GM19351 (cell line): ENCODE measurements at regions not wholly inside any gene's neighbourhood (a gene's known extent, or its start where the extent isn't known, plus 50 kb on each side); places are given as distances from the start of the nearest gene placed in this dataset.
"Not testable (repeated sequence)": the region's sequence is repeated elsewhere in the genome, so short reads cannot be mapped to it uniquely, and the experiment has no call there.

Experiments used
- ATAC-seq: cut with Tn5 transposase; IDR thresholded peaks from one replicate; pipeline ENCODE4 v1.9.1; 2021; ENCODE audit warnings: mild to moderate bottlenecking, moderate library complexity; ENCODE audit not compliant: unreplicated experiment

- no peak for ATAC-seq
Measured at GRCh38 chr17:27200476-27200875, 93.4 kb upstream of the WSB1 start.

- ATAC-seq: no peak
Measured at GRCh38 chr17:27203241-27203640, 90.7 kb upstream of the WSB1 start.

- no peak for ATAC-seq
Measured at GRCh38 chr17:27206447-27206846, 87.5 kb upstream of the WSB1 start.

GRCh38 chr17:27207073-27207513, 86.8 kb upstream of the WSB1 start:
- no peak for ATAC-seq

- not testable (repeated sequence) for ATAC-seq
Measured at GRCh38 chr17:27208370-27208769, 85.5 kb upstream of the WSB1 start.

- no peak for ATAC-seq
Measured at GRCh38 chr17:27209316-27209715, 84.6 kb upstream of the WSB1 start.

GRCh38 chr17:27210809-27211208, 83.1 kb upstream of the WSB1 start:
- ATAC-seq: not testable (repeated sequence)

- ATAC-seq: peak; percentile 18
Measured at GRCh38 chr17:27216836-27217235, 77.1 kb upstream of the WSB1 start.

GRCh38 chr17:27217631-27218030, 76.3 kb upstream of the WSB1 start:
- peak; percentile 61 for ATAC-seq

GRCh38 chr17:27218041-27218440, 75.9 kb upstream of the WSB1 start:
- no peak for ATAC-seq

GRCh38 chr17:27218719-27219488, 75.0 kb upstream of the WSB1 start:
- ATAC-seq: peak; percentile 77

- no peak for ATAC-seq
Measured at GRCh38 chr17:27222515-27222914, 71.4 kb upstream of the WSB1 start.

GRCh38 chr17:27224526-27225315, 69.2 kb upstream of the WSB1 start:
- no peak for ATAC-seq

GRCh38 chr17:27226611-27227230, 67.2 kb upstream of the WSB1 start:
- ATAC-seq: no peak

GRCh38 chr17:27230996-27231395, 62.9 kb upstream of the WSB1 start:
- no peak for ATAC-seq

GRCh38 chr17:27232328-27232727, 61.6 kb upstream of the WSB1 start:
- no peak for ATAC-seq

GRCh38 chr17:27233059-27233458, 60.9 kb upstream of the WSB1 start:
- ATAC-seq: no peak

GRCh38 chr17:27233776-27234175, 60.1 kb upstream of the WSB1 start:
- ATAC-seq: no peak

- peak; percentile 43 for ATAC-seq
Measured at GRCh38 chr17:27236717-27237315, 57.1 kb upstream of the WSB1 start.

- ATAC-seq: no peak
Measured at GRCh38 chr17:27237890-27238289, 56.0 kb upstream of the WSB1 start.

GRCh38 chr17:27239046-27239445, 54.9 kb upstream of the WSB1 start:
- peak; percentile 60 for ATAC-seq
